A172 (cell line): ENCODE measurements at regions not wholly inside any gene's neighbourhood (a gene's known extent, or its start where the extent isn't known, plus 50 kb on each side); places are given as distances from the start of the nearest gene placed in this dataset.

Source experiments
- DNase-seq: peaks from one replicate; pipeline ENCODE4 v3.0.0-alpha.2; 2015; ENCODE audit warnings: low spot score

DNA sequence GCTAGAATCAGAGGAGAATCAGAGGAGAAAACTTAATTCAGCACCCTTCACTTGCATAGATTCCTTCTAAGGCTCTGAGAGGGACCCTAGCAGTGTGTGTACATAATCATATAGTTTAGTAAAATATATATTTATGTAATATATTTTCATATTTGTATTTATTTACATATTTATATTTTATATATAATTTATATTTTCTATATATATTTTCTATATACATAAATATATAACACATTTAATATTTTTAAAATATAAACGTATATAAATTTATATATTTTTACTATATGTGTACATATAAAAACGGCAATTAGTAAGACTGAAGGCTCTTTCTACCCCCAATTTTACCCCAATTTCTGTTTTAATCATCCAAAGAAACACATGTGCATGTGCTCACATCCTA is 80.3 kb downstream of the NXPE2 start:
- DNase-seq = no peak

DNA sequence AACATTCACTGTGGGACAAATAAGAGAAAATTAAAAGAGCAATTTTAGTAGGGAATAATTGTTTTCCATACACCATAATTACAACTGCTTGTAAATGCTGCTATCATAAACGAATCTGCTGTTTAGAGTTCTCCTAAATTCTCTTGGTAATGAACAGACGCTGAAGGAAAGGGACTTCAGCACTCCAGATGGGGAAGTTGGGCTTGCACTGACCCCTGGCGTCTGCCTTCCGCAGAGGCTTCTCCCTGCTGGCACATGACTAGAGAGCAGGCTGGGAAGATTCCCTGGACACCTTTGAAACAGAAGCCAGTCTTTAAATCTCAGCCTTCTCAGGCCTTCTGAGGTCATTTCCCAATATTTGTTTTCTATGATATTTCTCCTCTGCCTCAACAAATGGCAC is 84.1 kb downstream of the NXPE2 start:
- peak; percentile 6 for DNase-seq

GRCh38 chr11:114764563-114764962 is 86.2 kb downstream of the NXPE2 start:
- DNase-seq = no peak

GRCh38 chr11:114771172-114771571 is 92.8 kb downstream of the NXPE2 start:
- DNase-seq = no peak

GRCh38 chr11:114773541-114774338 is 95.4 kb downstream of the NXPE2 start:
- DNase-seq = no peak

GRCh38 chr11:114774599-114775361 is 96.5 kb downstream of the NXPE2 start:
- peak; percentile 5 for DNase-seq

- DNase-seq = no peak
Measured at GRCh38 chr11:114775875-114776621, 97.7 kb downstream of the NXPE2 start.

DNA sequence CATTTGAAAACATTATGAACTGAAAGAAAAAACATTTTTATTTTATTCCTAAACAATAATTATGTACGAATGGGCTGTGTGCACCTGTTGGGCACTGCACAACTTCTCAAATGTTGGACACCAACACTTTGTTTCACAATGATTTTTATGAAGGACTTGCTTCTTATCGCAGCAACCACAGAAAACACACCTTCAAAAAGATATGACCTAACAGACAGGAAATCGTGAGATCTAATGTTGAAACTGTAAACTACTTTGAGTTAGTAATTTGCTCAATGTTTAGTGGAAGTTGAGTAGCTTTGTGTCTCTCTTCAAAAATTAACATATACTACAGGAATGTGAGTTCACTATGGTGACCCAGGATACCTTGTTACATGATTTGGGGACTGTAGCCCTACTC is 98.6 kb downstream of the NXPE2 start:
- DNase-seq = no peak

DNA sequence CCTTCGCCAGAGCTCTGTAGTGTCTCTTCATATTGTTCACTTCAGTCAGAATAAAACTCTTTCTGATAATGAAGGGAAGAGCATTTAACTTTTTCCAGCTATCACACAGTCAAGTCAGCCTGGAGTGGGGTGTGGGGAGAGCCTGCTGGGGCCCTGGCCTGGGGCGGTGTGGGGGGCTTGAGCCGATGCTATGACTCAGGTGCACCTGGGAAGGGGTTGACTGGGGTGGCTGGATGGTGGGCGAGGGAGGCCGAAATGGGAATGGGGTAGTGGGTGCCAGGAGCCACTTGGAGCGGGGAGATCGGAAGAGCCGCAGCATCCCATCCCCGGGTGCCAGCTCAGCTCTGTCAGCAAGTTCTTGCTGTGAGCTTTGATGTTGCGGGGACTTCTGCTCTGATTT is 100.9 kb downstream of the NXPE2 start:
- DNase-seq = no peak

- no peak for DNase-seq
Measured at GRCh38 chr11:114782650-114783310, 104.5 kb downstream of the NXPE2 start.

DNA sequence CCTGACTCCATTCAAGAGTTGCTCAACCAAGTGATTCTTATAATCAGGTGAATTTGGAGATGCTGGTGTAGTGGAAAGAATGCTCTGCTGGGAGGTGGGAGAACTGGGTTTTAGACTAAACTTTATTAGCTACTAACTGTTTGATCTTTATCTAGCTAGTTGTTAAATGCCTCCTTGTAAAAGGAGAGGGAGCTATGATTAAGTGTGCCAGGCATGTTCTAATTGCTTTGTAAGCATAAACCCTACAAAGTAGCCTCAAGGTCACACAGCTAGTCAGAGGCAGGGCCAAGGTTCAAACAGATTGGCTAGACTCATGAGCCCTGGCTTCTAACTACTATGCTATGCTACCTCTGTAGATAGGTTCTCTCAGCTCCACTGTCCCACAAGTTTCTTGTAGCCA is 105.5 kb downstream of the NXPE2 start:
- DNase-seq = no peak

DNA sequence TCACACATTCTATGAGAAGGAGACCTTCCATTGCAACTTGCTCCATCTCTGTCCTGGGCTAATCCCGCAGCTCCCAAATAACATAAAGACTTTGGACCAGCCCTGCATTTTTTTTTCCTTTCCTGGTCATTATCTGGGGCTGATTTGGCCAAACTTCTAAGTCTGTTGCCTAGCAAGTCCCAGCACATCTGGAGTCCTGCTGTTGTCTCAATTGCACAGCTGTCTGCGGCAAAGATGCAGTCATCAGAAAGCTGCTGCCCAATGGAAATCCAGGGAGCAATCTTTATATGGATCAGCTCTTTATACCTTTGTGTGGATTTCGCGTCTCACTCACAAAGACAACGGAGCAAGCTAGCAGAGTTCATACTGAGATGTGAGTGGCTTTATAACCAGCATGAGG is 105.9 kb downstream of the NXPE2 start:
- DNase-seq = no peak

GRCh38 chr11:114784891-114785290 is 106.6 kb downstream of the NXPE2 start:
- DNase-seq = no peak

GRCh38 chr11:114785820-114786219 is 107.5 kb downstream of the NXPE2 start:
- no peak for DNase-seq

DNA sequence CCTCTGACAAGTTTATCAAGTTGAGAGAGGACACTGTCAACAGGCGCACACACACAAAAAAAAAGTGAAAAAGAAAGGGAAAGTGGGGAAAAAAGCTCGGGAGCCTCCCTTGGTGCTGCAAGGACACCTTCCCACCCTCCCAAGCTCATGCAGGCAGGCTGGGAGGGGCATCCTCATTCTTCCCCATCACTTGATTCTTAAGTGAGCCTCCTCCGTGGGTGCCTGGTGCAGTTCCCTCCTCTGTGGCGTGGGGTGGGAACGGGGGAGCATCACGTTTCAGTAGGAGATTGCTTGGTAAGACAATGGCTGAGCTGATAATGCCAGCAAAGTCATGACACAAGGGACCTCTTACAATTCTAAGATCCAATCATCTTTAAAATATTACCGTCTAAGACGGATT is 108.8 kb downstream of the NXPE2 start:
- DNase-seq = no peak

DNA sequence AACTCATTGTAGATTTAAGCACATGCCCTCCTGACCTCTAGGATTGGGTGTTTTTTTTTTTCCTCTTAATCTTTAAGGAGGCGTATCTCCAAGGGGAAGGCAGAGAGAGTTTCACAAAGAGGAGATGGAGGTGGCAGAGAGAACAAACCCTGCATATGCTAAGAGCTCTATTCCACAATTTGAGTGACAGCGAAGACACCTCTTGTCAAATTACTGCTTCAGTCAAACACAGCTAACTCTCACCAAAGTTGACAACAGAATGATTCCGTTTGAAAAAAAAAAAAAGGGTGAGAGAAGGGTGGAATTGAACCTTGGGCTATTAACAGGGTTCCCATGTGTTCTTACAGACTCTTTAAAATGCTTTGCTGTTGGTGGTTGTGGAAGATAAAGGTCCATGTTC is 112.6 kb downstream of the NXPE2 start:
- no peak for DNase-seq

DNA sequence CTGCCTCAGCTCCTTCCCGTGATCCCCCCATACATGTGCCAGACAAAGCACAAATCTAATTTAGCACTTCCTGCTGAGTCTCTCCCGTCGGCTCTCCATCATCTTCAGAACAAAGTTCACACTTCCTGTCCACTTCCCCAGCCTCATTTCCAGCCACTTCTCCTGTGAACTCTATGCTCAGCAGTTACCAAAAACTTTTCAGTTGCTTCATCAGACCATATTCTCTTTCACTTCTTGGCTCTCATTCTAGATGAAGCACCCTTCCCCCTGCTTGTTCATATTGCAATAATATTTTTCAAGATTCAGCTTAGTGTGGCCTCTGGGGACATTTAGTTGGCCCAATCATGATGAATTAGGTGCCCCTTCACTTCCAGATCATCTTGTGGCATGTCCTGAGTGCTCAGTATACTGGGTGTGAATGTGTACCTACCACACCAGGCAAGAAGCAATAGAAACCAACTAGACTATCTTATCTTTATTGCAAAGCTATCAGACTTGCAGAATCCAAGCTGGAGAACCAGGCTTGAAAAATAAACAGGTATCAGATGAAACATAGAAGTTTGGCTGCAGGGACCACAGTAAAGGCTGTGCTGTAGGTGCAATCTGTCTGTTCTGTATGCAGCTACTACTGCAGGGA is 115.8 kb downstream of the NXPE2 start:
- DNase-seq = no peak

DNA sequence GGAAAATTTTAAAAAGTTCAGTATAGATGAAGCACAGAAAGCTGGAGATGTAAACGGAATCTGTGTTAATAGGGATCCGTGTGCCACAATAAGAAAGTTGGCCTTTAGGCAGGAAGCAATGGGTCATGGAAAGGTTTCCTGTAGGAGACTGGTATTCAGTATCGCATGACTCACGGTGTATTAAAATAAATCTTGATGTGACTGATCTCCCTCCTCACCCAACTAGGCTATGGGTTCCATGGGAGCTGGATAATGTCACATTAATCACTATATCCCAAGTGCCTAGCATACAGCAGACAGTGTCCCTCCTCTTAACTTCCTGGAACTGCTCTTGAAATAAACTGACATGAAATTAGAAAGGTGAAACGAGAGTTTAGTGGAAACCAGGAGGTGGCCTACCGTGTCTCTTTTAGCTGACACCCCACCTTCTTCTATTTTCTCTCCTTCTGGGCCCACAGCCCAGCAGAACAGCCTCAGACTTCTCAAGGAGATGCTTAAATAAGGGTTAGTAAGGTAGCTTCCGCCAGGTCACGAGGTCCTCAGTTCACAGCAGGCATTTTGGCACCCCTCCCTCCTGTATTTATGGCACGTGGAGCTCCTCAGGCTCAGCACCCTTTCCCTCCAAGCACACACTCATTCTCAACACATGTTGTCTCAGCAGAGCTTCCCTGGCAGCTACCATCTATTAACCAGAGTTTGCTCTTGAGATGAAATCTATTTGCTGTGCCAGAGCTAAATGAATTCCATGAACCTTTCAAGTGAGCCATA is 118.8 kb downstream of the NXPE2 start:
- DNase-seq = peak; percentile 64

- no peak for DNase-seq
Measured at GRCh38 chr11:114799476-114799875, 121.1 kb downstream of the NXPE2 start.

DNA sequence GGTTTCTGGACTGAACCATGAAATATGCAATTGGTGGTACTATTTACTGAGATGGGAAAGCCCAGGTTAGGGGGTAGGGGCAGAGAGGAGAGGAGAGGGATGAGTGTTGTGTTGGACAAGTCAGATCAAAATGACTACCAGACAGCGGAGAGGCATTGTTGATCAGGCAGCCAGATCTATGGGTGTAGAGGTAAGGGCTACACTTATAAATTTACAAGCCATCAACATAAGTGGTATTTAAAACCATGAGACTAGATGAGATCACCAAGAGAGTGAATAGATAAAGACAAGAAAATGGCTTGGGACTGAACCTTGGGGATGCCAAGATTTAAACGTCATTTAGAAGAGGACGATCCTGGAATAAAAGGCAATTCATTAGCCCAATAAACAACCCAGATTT is 123.4 kb downstream of the NXPE2 start:
- no peak for DNase-seq

GRCh38 chr11:114802878-114803277 is 124.6 kb downstream of the NXPE2 start:
- DNase-seq = no peak
